ENCODE measurements at regions not wholly inside any gene's neighbourhood (a gene's known extent, or its start where the extent isn't known, plus 50 kb on each side); places are given as distances from the start of the nearest gene placed in this dataset.

- no peak overlapping the region for H3K9ac ChIP-seq (ENCODE audit: low read depth, low read length)
- H3K9me3 ChIP-seq (ENCODE audit: control insufficient read depth, insufficient read depth, low read length), result no peaks in the 10 kb centered on the region
- no peak overlapping the region for H3K4me3 ChIP-seq (ENCODE audit: low read depth, low read length)
- no peaks in the 10 kb centered on the region for H3K4me1 ChIP-seq (ENCODE audit: control insufficient read depth, insufficient read depth, low read length)
- H3K27me3 ChIP-seq (ENCODE audit: control insufficient read depth, insufficient read depth, low read length), result no peaks in the 10 kb centered on the region
- no peak overlapping the region for H3K27ac ChIP-seq (ENCODE audit: low read depth, low read length)
- H3K36me3 ChIP-seq (ENCODE audit: control insufficient read depth, insufficient read depth, low read length), result no peaks in the 10 kb centered on the region
These were observed 326.0 kb downstream of the GABRG2 start for GRCh38 chr5:162393534-162393933.

- no peak overlapping the region for H3K27ac ChIP-seq (ENCODE audit: low read depth, low read length)
- no peaks in the 10 kb centered on the region for H3K9me3 ChIP-seq (ENCODE audit: control insufficient read depth, insufficient read depth, low read length)
- no peaks in the 10 kb centered on the region for H3K36me3 ChIP-seq (ENCODE audit: control insufficient read depth, insufficient read depth, low read length)
- no peaks in the 10 kb centered on the region for H3K27me3 ChIP-seq (ENCODE audit: control insufficient read depth, insufficient read depth, low read length)
- no peak overlapping the region for H3K9ac ChIP-seq (ENCODE audit: low read depth, low read length)
- H3K4me1 ChIP-seq (ENCODE audit: control insufficient read depth, insufficient read depth, low read length), result no peaks in the 10 kb centered on the region
- H3K4me3 ChIP-seq (ENCODE audit: low read depth, low read length), result no peak overlapping the region
These were observed 340.0 kb downstream of the GABRG2 start for GRCh38 chr5:162407614-162408013.

- no peaks in the 10 kb centered on the region for H3K4me1 ChIP-seq (ENCODE audit: control insufficient read depth, insufficient read depth, low read length)
- no peak overlapping the region for H3K4me3 ChIP-seq (ENCODE audit: low read depth, low read length)
- no peak overlapping the region for H3K27ac ChIP-seq (ENCODE audit: low read depth, low read length)
- no peak overlapping the region for H3K9ac ChIP-seq (ENCODE audit: low read depth, low read length)
- H3K36me3 ChIP-seq (ENCODE audit: control insufficient read depth, insufficient read depth, low read length), result no peaks in the 10 kb centered on the region
- H3K27me3 ChIP-seq (ENCODE audit: control insufficient read depth, insufficient read depth, low read length), result no peaks in the 10 kb centered on the region
- H3K9me3 ChIP-seq (ENCODE audit: control insufficient read depth, insufficient read depth, low read length), result no peaks in the 10 kb centered on the region
These were observed 342.8 kb downstream of the GABRG2 start for GRCh38 chr5:162410365-162410764.

GRCh38 chr5:162429142-162429541, 361.6 kb downstream of the GABRG2 start:
- no peaks in the 10 kb centered on the region for H3K27me3 ChIP-seq (ENCODE audit: control insufficient read depth, insufficient read depth, low read length)
- no peak overlapping the region for H3K27ac ChIP-seq (ENCODE audit: low read depth, low read length)
- no peaks in the 10 kb centered on the region for H3K9me3 ChIP-seq (ENCODE audit: control insufficient read depth, insufficient read depth, low read length)
- H3K4me1 ChIP-seq (ENCODE audit: control insufficient read depth, insufficient read depth, low read length), result no peaks in the 10 kb centered on the region
- no peaks in the 10 kb centered on the region for H3K36me3 ChIP-seq (ENCODE audit: control insufficient read depth, insufficient read depth, low read length)
- no peak overlapping the region for H3K9ac ChIP-seq (ENCODE audit: low read depth, low read length)
- no peak overlapping the region for H3K4me3 ChIP-seq (ENCODE audit: low read depth, low read length)

- Histone ChIP-seq H3K27me3 (ENCODE audit: control insufficient read depth, insufficient read depth, low read length) (no peaks in the 10 kb centered on the region), H3K4me3 (ENCODE audit: low read depth, low read length) (no peak overlapping the region), H3K9ac (ENCODE audit: low read depth, low read length) (no peak overlapping the region), H3K36me3 (ENCODE audit: control insufficient read depth, insufficient read depth, low read length) (no peaks in the 10 kb centered on the region), H3K4me1 (ENCODE audit: control insufficient read depth, insufficient read depth, low read length) (no peaks in the 10 kb centered on the region), H3K27ac (ENCODE audit: low read depth, low read length) (no peak overlapping the region), H3K9me3 (ENCODE audit: control insufficient read depth, insufficient read depth, low read length) (no peaks in the 10 kb centered on the region)
These were observed 366.7 kb downstream of the GABRG2 start for GRCh38 chr5:162434281-162434680.

- Histone ChIP-seq H3K27me3 (ENCODE audit: control insufficient read depth, insufficient read depth, low read length) (no peaks in the 10 kb centered on the region), H3K9ac (ENCODE audit: low read depth, low read length) (no peak overlapping the region), H3K4me1 (ENCODE audit: control insufficient read depth, insufficient read depth, low read length) (no peaks in the 10 kb centered on the region), H3K36me3 (ENCODE audit: control insufficient read depth, insufficient read depth, low read length) (no peaks in the 10 kb centered on the region), H3K4me3 (ENCODE audit: low read depth, low read length) (no peak overlapping the region), H3K9me3 (ENCODE audit: control insufficient read depth, insufficient read depth, low read length) (no peaks in the 10 kb centered on the region), H3K27ac (ENCODE audit: low read depth, low read length) (no peak overlapping the region)
These were observed 368.5 kb downstream of the GABRG2 start for GRCh38 chr5:162436055-162436454.

- H3K4me3 ChIP-seq (ENCODE audit: low read depth, low read length), result no peak overlapping the region
- H3K27me3 ChIP-seq (ENCODE audit: control insufficient read depth, insufficient read depth, low read length), result no peaks in the 10 kb centered on the region
- no peaks in the 10 kb centered on the region for H3K36me3 ChIP-seq (ENCODE audit: control insufficient read depth, insufficient read depth, low read length)
- H3K9ac ChIP-seq (ENCODE audit: low read depth, low read length), result no peak overlapping the region
- no peaks in the 10 kb centered on the region for H3K4me1 ChIP-seq (ENCODE audit: control insufficient read depth, insufficient read depth, low read length)
- no peak overlapping the region for H3K27ac ChIP-seq (ENCODE audit: low read depth, low read length)
- no peaks in the 10 kb centered on the region for H3K9me3 ChIP-seq (ENCODE audit: control insufficient read depth, insufficient read depth, low read length)
These were observed 376.7 kb downstream of the GABRG2 start for GRCh38 chr5:162444129-162444762.

- Histone ChIP-seq H3K9me3 (ENCODE audit: control insufficient read depth, insufficient read depth, low read length) (no peaks in the 10 kb centered on the region), H3K9ac (ENCODE audit: low read depth, low read length) (no peak overlapping the region), H3K36me3 (ENCODE audit: control insufficient read depth, insufficient read depth, low read length) (no peaks in the 10 kb centered on the region), H3K27me3 (ENCODE audit: control insufficient read depth, insufficient read depth, low read length) (no peaks in the 10 kb centered on the region), H3K4me1 (ENCODE audit: control insufficient read depth, insufficient read depth, low read length) (no peaks in the 10 kb centered on the region), H3K4me3 (ENCODE audit: low read depth, low read length) (no peak overlapping the region), H3K27ac (ENCODE audit: low read depth, low read length) (no peak overlapping the region)
These were observed 388.5 kb downstream of the GABRG2 start for GRCh38 chr5:162456086-162456485.

- H3K4me3 ChIP-seq (ENCODE audit: low read depth, low read length), result no peak overlapping the region
- no peaks in the 10 kb centered on the region for H3K27me3 ChIP-seq (ENCODE audit: control insufficient read depth, insufficient read depth, low read length)
- no peaks in the 10 kb centered on the region; the same call in 1 of the 2 replicates for H3K9me3 ChIP-seq (ENCODE audit: control insufficient read depth, insufficient read depth, low read length)
- H3K9ac ChIP-seq (ENCODE audit: low read depth, low read length), result no peak overlapping the region
- H3K4me1 ChIP-seq (ENCODE audit: control insufficient read depth, insufficient read depth, low read length), result no peaks in the 10 kb centered on the region
- H3K27ac ChIP-seq (ENCODE audit: low read depth, low read length), result no peak overlapping the region
- no peaks in the 10 kb centered on the region for H3K36me3 ChIP-seq (ENCODE audit: control insufficient read depth, insufficient read depth, low read length)
These were observed 398.4 kb downstream of the GABRG2 start for GRCh38 chr5:162466011-162466410.

- H3K9ac ChIP-seq (ENCODE audit: low read depth, low read length), result no peak overlapping the region
- H3K4me1 ChIP-seq (ENCODE audit: control insufficient read depth, insufficient read depth, low read length), result no peaks in the 10 kb centered on the region
- H3K27ac ChIP-seq (ENCODE audit: low read depth, low read length), result no peak overlapping the region
- no peaks in the 10 kb centered on the region for H3K36me3 ChIP-seq (ENCODE audit: control insufficient read depth, insufficient read depth, low read length)
- no peaks in the 10 kb centered on the region for H3K9me3 ChIP-seq (ENCODE audit: control insufficient read depth, insufficient read depth, low read length)
- no peak overlapping the region for H3K4me3 ChIP-seq (ENCODE audit: low read depth, low read length)
- H3K27me3 ChIP-seq (ENCODE audit: control insufficient read depth, insufficient read depth, low read length), result no peaks in the 10 kb centered on the region
These were observed 405.6 kb downstream of the GABRG2 start for GRCh38 chr5:162473041-162473714.

- no peak overlapping the region for H3K27ac ChIP-seq (ENCODE audit: low read depth, low read length)
- no peaks in the 10 kb centered on the region for H3K4me1 ChIP-seq (ENCODE audit: control insufficient read depth, insufficient read depth, low read length)
- H3K27me3 ChIP-seq (ENCODE audit: control insufficient read depth, insufficient read depth, low read length), result no peaks in the 10 kb centered on the region
These were observed 406.7 kb downstream of the GABRG2 start for GRCh38 chr5:162474239-162474638.

More at GRCh38 chr5:162474239-162474638, 406.7 kb downstream of the GABRG2 start:
- Histone ChIP-seq H3K36me3 (ENCODE audit: control insufficient read depth, insufficient read depth, low read length) (no peaks in the 10 kb centered on the region), H3K9ac (ENCODE audit: low read depth, low read length) (no peak overlapping the region), H3K4me3 (ENCODE audit: low read depth, low read length) (no peak overlapping the region), H3K9me3 (ENCODE audit: control insufficient read depth, insufficient read depth, low read length) (no peaks in the 10 kb centered on the region)

Measured in HUES48 (cell line).